ENCODE measurements at regions not wholly inside any gene's neighbourhood (a gene's known extent, or its start where the extent isn't known, plus 50 kb on each side); places are given as distances from the start of the nearest gene placed in this dataset.

DNA sequence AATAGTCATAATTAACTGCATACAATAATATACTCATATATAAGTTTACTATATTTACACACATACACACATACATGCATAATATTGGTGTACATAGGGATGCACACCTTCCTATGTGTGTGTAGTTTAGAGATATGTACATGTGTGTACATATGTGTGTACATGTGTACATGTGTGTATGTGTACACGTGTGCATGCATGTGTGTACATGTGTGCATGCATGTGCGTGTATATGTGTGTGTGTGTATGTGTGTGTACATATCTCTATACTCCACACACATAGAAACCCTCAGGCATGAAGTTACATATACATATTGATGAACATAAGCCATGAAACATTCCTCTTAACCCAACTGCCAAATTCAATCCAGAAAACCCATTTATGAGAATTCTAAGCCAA lies 547.8 kb downstream of the TLR4 start:
- intact Hi-C loops (cut with micrococcal nuclease): no loop called here
- no peak overlapping the region for H3K4me3 Mint-ChIP-seq

GRCh38 chr9:118262191-118262590 lies 558.0 kb downstream of the TLR4 start:
- ATAC-seq: no peak
- no peak overlapping the region for H3K27ac ChIP-seq (ENCODE audit: low read depth, low read length)
- no peaks in the 10 kb centered on the region for H3K36me3 ChIP-seq (ENCODE audit: control insufficient read depth in 2 of 3, insufficient read depth in 3 of 3, low read length in 3 of 3)
- DNase-seq: no peak
- H3K4me3 ChIP-seq (ENCODE audit: low read length): no peak overlapping the region
- peaks cover 0 to 31% (median 8%) of the 10 kb centered on the region in 11 donors for H3K9me3 Mint-ChIP-seq
- peaks cover 0 to 4% (median 0%) of the 10 kb centered on the region in 5 donors for H3K36me3 Mint-ChIP-seq
- H3K9me3 ChIP-seq (ENCODE audit: control insufficient read depth in 2 of 3, low read length in 3 of 3): peaks cover 0 to 8% (median 0%) of the 10 kb centered on the region in 3 experiments
- intact Hi-C loops (cut with micrococcal nuclease): no loop called here
- H3K27me3 Mint-ChIP-seq: peaks cover 0 to 8% (median 0%) of the 10 kb centered on the region in 5 donors
- CTCF ChIA-PET: no interaction called here
- no peaks in the 10 kb centered on the region for H3K4me1 Mint-ChIP-seq
- POLR2A ChIA-PET: no interaction called here
- no peak overlapping the region for H3K4me3 Mint-ChIP-seq
- no peaks in the 10 kb centered on the region for H3K4me1 ChIP-seq (ENCODE audit: control insufficient read depth in 2 of 2, insufficient read depth in 2 of 2, low read length in 2 of 2)
- no peaks in the 10 kb centered on the region for H3K27me3 ChIP-seq (ENCODE audit: control insufficient read depth in 2 of 2, insufficient read depth in 2 of 2, low read length in 2 of 2)
- H3K27ac Mint-ChIP-seq: no peak overlapping the region

More for the DNA sequence above, 547.8 kb downstream of the TLR4 start:
- Histone ChIP-seq H3K9me3 (ENCODE audit: control insufficient read depth in 2 of 3, low read length in 3 of 3) (peaks cover 0 to 7% (median 0%) of the 10 kb centered on the region in 3 experiments), H3K4me1 (ENCODE audit: control insufficient read depth in 2 of 2, insufficient read depth in 2 of 2, low read length in 2 of 2) (no peaks in the 10 kb centered on the region), H3K27me3 (ENCODE audit: control insufficient read depth in 2 of 2, insufficient read depth in 2 of 2, low read length in 2 of 2) (no peaks in the 10 kb centered on the region), H3K36me3 (ENCODE audit: control insufficient read depth in 2 of 3, insufficient read depth in 3 of 3, low read length in 3 of 3) (no peaks in the 10 kb centered on the region), H3K4me3 (ENCODE audit: low read length) (no peak overlapping the region), H3K27ac (ENCODE audit: low read depth, low read length) (no peak overlapping the region)
- ChIA-PET POLR2A (no interaction called here), CTCF (no interaction called here)
- no peak for ATAC-seq
- no peaks in the 10 kb centered on the region for H3K4me1 Mint-ChIP-seq
- H3K36me3 Mint-ChIP-seq: no peaks in the 10 kb centered on the region
- peaks cover 2 to 24% (median 7%) of the 10 kb centered on the region in 11 donors for H3K9me3 Mint-ChIP-seq
- H3K27ac Mint-ChIP-seq: no peak overlapping the region
- DNase-seq: no peak
- H3K27me3 Mint-ChIP-seq: peaks cover 0 to 8% (median 0%) of the 10 kb centered on the region in 5 donors

DNA sequence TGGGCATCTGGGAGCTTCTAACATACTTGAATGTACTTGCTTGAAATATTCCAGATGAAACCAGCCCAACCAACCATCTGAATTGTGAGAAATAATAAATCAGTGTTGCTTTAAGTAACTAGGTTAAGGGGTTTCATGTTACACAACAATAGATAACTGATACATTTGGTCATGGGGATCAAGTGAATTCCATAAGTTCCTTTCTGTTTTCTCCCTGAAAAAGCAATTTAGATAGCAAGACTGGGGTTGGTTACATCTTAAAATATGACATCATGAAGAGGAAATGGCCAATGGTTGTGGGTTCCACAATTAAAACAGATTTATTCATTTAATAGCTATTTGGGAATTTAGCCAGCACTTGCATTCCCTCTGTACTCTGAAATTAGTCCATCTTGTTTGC lies 559.7 kb downstream of the TLR4 start:
- Mint-ChIP-seq H3K27ac (no peak overlapping the region), H3K4me3 (no peak overlapping the region), H3K27me3 (peaks cover 0 to 8% (median 0%) of the 10 kb centered on the region in 5 donors), H3K4me1 (no peaks in the 10 kb centered on the region), H3K36me3 (peaks cover 0 to 4% (median 0%) of the 10 kb centered on the region in 5 donors), H3K9me3 (peaks cover 0 to 25% (median 8%) of the 10 kb centered on the region in 11 donors)
- Histone ChIP-seq H3K36me3 (ENCODE audit: control insufficient read depth in 2 of 3, insufficient read depth in 3 of 3, low read length in 3 of 3) (no peaks in the 10 kb centered on the region), H3K27ac (ENCODE audit: low read depth, low read length) (no peak overlapping the region), H3K27me3 (ENCODE audit: control insufficient read depth in 2 of 2, insufficient read depth in 2 of 2, low read length in 2 of 2) (no peaks in the 10 kb centered on the region), H3K4me1 (ENCODE audit: control insufficient read depth in 2 of 2, insufficient read depth in 2 of 2, low read length in 2 of 2) (no peaks in the 10 kb centered on the region), H3K9me3 (ENCODE audit: control insufficient read depth in 2 of 3, low read length in 3 of 3) (peaks cover 0 to 8% (median 0%) of the 10 kb centered on the region in 3 experiments), H3K4me3 (ENCODE audit: low read length) (no peak overlapping the region)
- POLR2A ChIA-PET: no interaction called here
- CTCF ChIA-PET: no interaction called here
- ATAC-seq (no peak), DNase-seq (no peak)
- intact Hi-C loops (cut with micrococcal nuclease): no loop called here

DNA sequence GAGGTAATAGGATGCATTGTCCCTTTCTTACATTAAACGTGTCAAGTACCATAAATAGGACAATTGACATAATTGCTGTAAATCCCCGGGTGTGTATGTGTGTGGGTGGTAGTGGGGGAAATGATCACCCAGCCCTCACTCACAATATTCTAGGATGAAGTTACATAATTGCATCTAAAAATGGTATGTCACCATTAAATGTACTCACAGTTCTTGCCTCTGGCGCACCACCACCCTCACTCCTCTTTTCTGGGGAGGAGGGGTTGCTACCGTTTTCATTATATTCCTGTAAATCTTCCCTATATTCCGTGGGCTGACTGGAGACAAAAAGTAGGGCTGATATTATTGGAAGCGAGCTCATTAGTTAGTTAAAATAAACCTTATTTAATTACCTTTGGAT lies 563.8 kb downstream of the TLR4 start:
- no peaks in the 10 kb centered on the region for H3K9me3 ChIP-seq (ENCODE audit: control insufficient read depth in 2 of 3, low read length in 3 of 3)
- Mint-ChIP-seq H3K9me3 (peaks cover 0 to 11% (median 2%) of the 10 kb centered on the region in 11 donors), H3K27me3 (peaks cover 0 to 8% (median 0%) of the 10 kb centered on the region in 5 donors), H3K36me3 (peaks cover 0 to 4% (median 0%) of the 10 kb centered on the region in 5 donors), H3K4me1 (no peaks in the 10 kb centered on the region), H3K27ac (no peak overlapping the region), H3K4me3 (no peak overlapping the region)
- DNase-seq: no peak
- CTCF ChIA-PET: no interaction called here
- no peaks in the 10 kb centered on the region for H3K36me3 ChIP-seq (ENCODE audit: control insufficient read depth in 2 of 3, insufficient read depth in 3 of 3, low read length in 3 of 3)
- no peaks in the 10 kb centered on the region for H3K4me1 ChIP-seq (ENCODE audit: control insufficient read depth in 2 of 2, insufficient read depth in 2 of 2, low read length in 2 of 2)
- ATAC-seq: no peak
- no peak overlapping the region for H3K27ac ChIP-seq (ENCODE audit: low read depth, low read length)
- no peak overlapping the region for H3K4me3 ChIP-seq (ENCODE audit: low read length)
- no peaks in the 10 kb centered on the region for H3K27me3 ChIP-seq (ENCODE audit: control insufficient read depth in 2 of 2, insufficient read depth in 2 of 2, low read length in 2 of 2)
- intact Hi-C loops (cut with micrococcal nuclease): no loop called here
- POLR2A ChIA-PET: no interaction called here

DNA sequence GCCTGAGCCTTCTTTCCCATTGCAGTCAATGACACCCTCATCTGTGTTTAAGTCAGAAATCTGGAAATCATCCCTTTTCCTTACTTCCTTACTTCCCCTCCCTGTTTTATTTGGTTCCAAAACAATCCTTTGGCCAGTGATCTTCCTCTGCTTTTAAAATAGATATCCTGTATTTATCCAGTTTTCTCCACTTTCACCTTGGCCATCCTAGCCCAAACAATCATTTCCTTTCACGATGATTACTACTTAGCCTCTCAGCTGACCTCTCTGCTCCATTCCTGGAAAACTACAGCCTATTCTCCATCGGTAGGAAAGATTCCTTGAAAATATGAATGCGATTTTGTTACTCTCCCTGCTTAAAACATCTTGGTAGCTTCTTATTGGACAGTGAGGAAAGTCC lies 565.4 kb downstream of the TLR4 start:
- no peak overlapping the region for H3K27ac ChIP-seq (ENCODE audit: low read depth, low read length)
- no peak overlapping the region for H3K27ac Mint-ChIP-seq
- intact Hi-C loops (cut with micrococcal nuclease): no loop called here
- H3K9me3 Mint-ChIP-seq: peaks cover 0 to 11% (median 2%) of the 10 kb centered on the region in 11 donors
- no peaks in the 10 kb centered on the region for H3K36me3 ChIP-seq (ENCODE audit: control insufficient read depth in 2 of 3, insufficient read depth in 3 of 3, low read length in 3 of 3)
- H3K4me3 Mint-ChIP-seq: no peak overlapping the region
- ChIA-PET POLR2A (no interaction called here), CTCF (no interaction called here)
- no peaks in the 10 kb centered on the region for H3K4me1 Mint-ChIP-seq
- H3K9me3 ChIP-seq (ENCODE audit: control insufficient read depth in 2 of 3, low read length in 3 of 3): no peaks in the 10 kb centered on the region
- no peaks in the 10 kb centered on the region for H3K27me3 ChIP-seq (ENCODE audit: control insufficient read depth in 2 of 2, insufficient read depth in 2 of 2, low read length in 2 of 2)
- peaks cover 0 to 9% (median 0%) of the 10 kb centered on the region in 5 donors for H3K27me3 Mint-ChIP-seq
- H3K4me1 ChIP-seq (ENCODE audit: control insufficient read depth in 2 of 2, insufficient read depth in 2 of 2, low read length in 2 of 2): no peaks in the 10 kb centered on the region
- DNase-seq: no peak
- no peak overlapping the region for H3K4me3 ChIP-seq (ENCODE audit: low read length)
- no peaks in the 10 kb centered on the region for H3K36me3 Mint-ChIP-seq
- no peak for ATAC-seq

DNA sequence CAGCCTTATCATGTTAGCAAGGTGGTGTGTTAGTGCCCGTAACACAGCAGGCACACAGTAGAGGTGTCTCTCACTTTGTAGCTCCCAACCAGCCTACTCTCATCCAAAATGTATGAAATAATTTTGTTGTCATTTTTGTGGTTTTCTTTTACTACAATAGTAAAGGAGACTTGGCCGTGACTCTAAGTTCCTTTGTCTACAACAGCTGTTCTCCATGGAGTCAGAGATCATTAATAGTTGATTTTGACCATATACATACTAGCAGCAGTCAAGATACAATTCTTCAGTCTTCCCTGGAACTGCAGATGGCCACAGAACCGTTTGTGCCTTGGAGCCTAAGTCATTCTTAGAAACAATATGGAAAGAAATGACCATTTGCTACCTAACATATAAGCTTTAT lies 567.1 kb downstream of the TLR4 start:
- Histone ChIP-seq H3K27ac (ENCODE audit: low read depth, low read length) (no peak overlapping the region), H3K9me3 (ENCODE audit: control insufficient read depth in 2 of 3, low read length in 3 of 3) (no peaks in the 10 kb centered on the region), H3K4me3 (ENCODE audit: low read length) (no peak overlapping the region), H3K36me3 (ENCODE audit: control insufficient read depth in 2 of 3, insufficient read depth in 3 of 3, low read length in 3 of 3) (no peaks in the 10 kb centered on the region), H3K27me3 (ENCODE audit: control insufficient read depth in 2 of 2, insufficient read depth in 2 of 2, low read length in 2 of 2) (no peaks in the 10 kb centered on the region), H3K4me1 (ENCODE audit: control insufficient read depth in 2 of 2, insufficient read depth in 2 of 2, low read length in 2 of 2) (no peaks in the 10 kb centered on the region)
- Mint-ChIP-seq H3K27ac (no peak overlapping the region), H3K4me3 (no peak overlapping the region), H3K27me3 (peaks cover 0 to 5% (median 0%) of the 10 kb centered on the region in 5 donors), H3K36me3 (no peaks in the 10 kb centered on the region), H3K9me3 (peaks cover 0 to 11% (median 2%) of the 10 kb centered on the region in 11 donors), H3K4me1 (no peaks in the 10 kb centered on the region)
- ATAC-seq: no peak
- no peak for DNase-seq
- CTCF ChIA-PET: no interaction called here
- intact Hi-C loops (cut with micrococcal nuclease): no loop called here
- POLR2A ChIA-PET: no interaction called here

DNA sequence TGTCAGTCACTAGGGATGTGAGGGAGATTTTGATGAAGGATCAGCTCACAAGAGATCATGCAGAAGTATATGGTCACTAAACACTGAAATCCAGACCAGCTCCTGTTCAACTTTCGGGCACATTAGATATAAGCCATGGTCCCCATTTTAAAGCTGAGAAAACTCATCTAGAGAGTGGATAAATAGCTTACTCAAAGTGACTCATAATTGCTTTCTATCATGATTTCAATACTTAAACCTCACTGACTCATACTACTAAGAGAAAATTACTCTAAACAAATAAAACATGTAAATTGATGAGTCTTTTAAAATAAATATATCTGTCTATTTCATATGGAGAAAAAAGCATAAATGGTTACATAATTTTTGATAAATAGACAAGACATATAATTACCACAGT lies 567.7 kb downstream of the TLR4 start:
- no peak overlapping the region for H3K27ac Mint-ChIP-seq
- CTCF ChIA-PET: no interaction called here

More for the DNA sequence above, 567.7 kb downstream of the TLR4 start:
- POLR2A ChIA-PET: no interaction called here
- peaks cover 0 to 11% (median 0%) of the 10 kb centered on the region in 11 donors for H3K9me3 Mint-ChIP-seq
- H3K4me1 ChIP-seq (ENCODE audit: control insufficient read depth in 2 of 2, insufficient read depth in 2 of 2, low read length in 2 of 2): no peaks in the 10 kb centered on the region
- H3K4me3 Mint-ChIP-seq: no peak overlapping the region
- DNase-seq: no peak
- H3K36me3 ChIP-seq (ENCODE audit: control insufficient read depth in 2 of 3, insufficient read depth in 3 of 3, low read length in 3 of 3): no peaks in the 10 kb centered on the region
- H3K36me3 Mint-ChIP-seq: no peaks in the 10 kb centered on the region
- intact Hi-C loops (cut with micrococcal nuclease): no loop called here
- no peaks in the 10 kb centered on the region for H3K27me3 ChIP-seq (ENCODE audit: control insufficient read depth in 2 of 2, insufficient read depth in 2 of 2, low read length in 2 of 2)
- H3K4me3 ChIP-seq (ENCODE audit: low read length): no peak overlapping the region
- peaks cover 0 to 5% (median 0%) of the 10 kb centered on the region in 5 donors for H3K27me3 Mint-ChIP-seq
- no peaks in the 10 kb centered on the region for H3K9me3 ChIP-seq (ENCODE audit: control insufficient read depth in 2 of 3, low read length in 3 of 3)
- ATAC-seq: no peak
- no peak overlapping the region for H3K27ac ChIP-seq (ENCODE audit: low read depth, low read length)
- H3K4me1 Mint-ChIP-seq: no peaks in the 10 kb centered on the region

All from naive thymus-derived CD4-positive, alpha-beta T cell (primary cell).